ENCODE measurements at regions not wholly inside any gene's neighbourhood (a gene's known extent, or its start where the extent isn't known, plus 50 kb on each side); places are given as distances from the start of the nearest gene placed in this dataset.

DNA sequence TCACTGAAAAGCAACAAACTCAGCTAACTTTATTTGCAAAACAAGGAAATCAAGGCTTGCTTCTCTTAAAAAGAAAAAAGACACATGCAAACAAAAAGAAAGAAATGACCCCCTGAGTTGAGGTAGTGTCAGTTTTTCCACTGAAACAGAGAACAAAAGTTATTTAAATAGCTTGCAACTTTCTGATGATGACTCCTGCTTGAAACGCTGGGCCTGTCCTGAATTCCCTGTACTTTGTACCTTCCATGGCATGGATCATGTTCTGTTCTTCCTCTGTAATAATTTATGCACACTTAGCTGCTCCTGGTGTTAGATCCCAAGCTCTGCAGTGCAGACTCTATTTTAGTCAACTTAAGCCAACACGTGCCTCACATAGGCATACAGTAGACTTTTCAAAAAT lies 84.0 kb downstream of the SKA1 start:
- TF ChIP-seq TAF1 (IDR thresholded peaks at IDR 0.05; ENCODE audit: borderline replicate concordance, insufficient read depth, low read length) (no peak), FOXP2 (optimal IDR thresholded peaks at IDR 0.05; ENCODE audit: borderline replicate concordance, extremely low read depth, extremely low read length, insufficient read depth) (no peak), SIN3A (IDR thresholded peaks at IDR 0.05; ENCODE audit: borderline replicate concordance, insufficient read depth, low read length) (no peak), REST (IDR thresholded peaks at IDR 0.05; ENCODE audit: insufficient read depth in 1 of 2, low read depth in 2 of 2, low read length in 2 of 2) (no peak), POLR2AphosphoS5 (IDR thresholded peaks at IDR 0.05; ENCODE audit: low read depth, low read length) (no peak)

DNA sequence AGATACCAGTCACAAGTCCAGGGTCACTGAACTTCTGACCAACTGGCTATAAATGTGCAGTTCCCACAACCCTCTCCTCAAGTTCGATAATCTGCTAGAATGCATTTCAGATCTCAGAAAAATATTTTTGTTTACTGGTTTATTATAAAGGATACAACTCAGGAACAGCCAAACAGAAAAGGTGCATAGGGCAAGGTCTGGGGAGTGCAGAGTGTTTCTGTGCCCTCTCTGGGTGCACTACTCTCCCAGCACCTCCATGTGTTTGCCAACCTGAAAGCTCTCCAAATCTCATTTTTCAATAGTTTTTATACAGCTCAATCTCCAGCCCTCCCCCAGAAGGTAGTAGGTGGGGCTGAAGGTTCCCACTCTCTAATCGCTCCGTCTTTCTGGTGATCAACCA lies 85.2 kb downstream of the SKA1 start:
- no peak for TF ChIP-seq REST (IDR thresholded peaks at IDR 0.05; ENCODE audit: insufficient read depth in 1 of 2, low read depth in 2 of 2, low read length in 2 of 2)
- TF ChIP-seq POLR2AphosphoS5 (IDR thresholded peaks at IDR 0.05; ENCODE audit: low read depth, low read length), result no peak
- no peak for TF ChIP-seq SIN3A (IDR thresholded peaks at IDR 0.05; ENCODE audit: borderline replicate concordance, insufficient read depth, low read length)
- TF ChIP-seq FOXP2 (optimal IDR thresholded peaks at IDR 0.05; ENCODE audit: borderline replicate concordance, extremely low read depth, extremely low read length, insufficient read depth), result no peak
- no peak for TF ChIP-seq TAF1 (IDR thresholded peaks at IDR 0.05; ENCODE audit: borderline replicate concordance, insufficient read depth, low read length)

- no peak for TF ChIP-seq REST (IDR thresholded peaks at IDR 0.05; ENCODE audit: insufficient read depth in 1 of 2, low read depth in 2 of 2, low read length in 2 of 2)
- no peak for TF ChIP-seq SIN3A (IDR thresholded peaks at IDR 0.05; ENCODE audit: borderline replicate concordance, insufficient read depth, low read length)
- TF ChIP-seq FOXP2 (optimal IDR thresholded peaks at IDR 0.05; ENCODE audit: borderline replicate concordance, extremely low read depth, extremely low read length, insufficient read depth), result no peak
- no peak for TF ChIP-seq POLR2AphosphoS5 (IDR thresholded peaks at IDR 0.05; ENCODE audit: low read depth, low read length)
- TF ChIP-seq TAF1 (IDR thresholded peaks at IDR 0.05; ENCODE audit: borderline replicate concordance, insufficient read depth, low read length), result no peak
Observed at GRCh38 chr18:50460716-50461115, 85.9 kb downstream of the SKA1 start.

DNA sequence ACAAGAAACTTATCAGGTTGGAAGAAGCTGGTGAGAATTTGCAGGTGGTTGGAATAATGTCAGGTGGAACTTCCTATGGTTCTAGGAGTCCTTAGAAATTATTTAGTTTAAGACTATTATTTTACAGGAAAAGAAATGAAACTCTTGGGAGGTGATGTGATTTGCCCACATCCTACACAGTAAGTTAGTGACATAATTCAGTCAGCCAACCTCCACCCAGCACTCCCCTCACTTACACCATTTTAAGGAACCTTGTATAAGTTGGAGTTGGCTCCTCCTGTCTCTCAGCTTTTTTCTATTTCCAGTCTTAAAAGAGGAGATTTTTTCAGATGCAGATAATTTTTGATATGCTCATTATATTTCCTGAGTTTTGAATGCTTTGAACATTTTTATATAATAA lies 86.4 kb downstream of the SKA1 start:
- TF ChIP-seq REST (IDR thresholded peaks at IDR 0.05; ENCODE audit: insufficient read depth in 1 of 2, low read depth in 2 of 2, low read length in 2 of 2), result no peak
- no peak for TF ChIP-seq TAF1 (IDR thresholded peaks at IDR 0.05; ENCODE audit: borderline replicate concordance, insufficient read depth, low read length)
- TF ChIP-seq FOXP2 (optimal IDR thresholded peaks at IDR 0.05; ENCODE audit: borderline replicate concordance, extremely low read depth, extremely low read length, insufficient read depth), result no peak
- no peak for TF ChIP-seq POLR2AphosphoS5 (IDR thresholded peaks at IDR 0.05; ENCODE audit: low read depth, low read length)
- no peak for TF ChIP-seq SIN3A (IDR thresholded peaks at IDR 0.05; ENCODE audit: borderline replicate concordance, insufficient read depth, low read length)
